Neural progenitor cell (in vitro differentiated cells): ENCODE measurements at regions not wholly inside any gene's neighbourhood (a gene's known extent, or its start where the extent isn't known, plus 50 kb on each side); places are given as distances from the start of the nearest gene placed in this dataset.
A peak's percentile ranks its signal among the peaks of the same experiment; 100 is the strongest.
"Not testable (repeated sequence)": the region's sequence is repeated elsewhere in the genome, so short reads cannot be mapped to it uniquely, and the experiment has no call there.

Experiments
- DNase-seq: peaks from one replicate; pipeline ENCODE4 v3.0.0-alpha.2; 2016; ENCODE audit warnings: low spot score
- H2AFZ ChIP-seq: fragments of 200-600 bp; sonication (generic); replicated peaks from 2 replicates; pipeline ENCODE4 v1.6.1; 2016; ENCODE audit warnings: antibody characterized with exemption
- H3F3A ChIP-seq: fragments of 200-600 bp; sonication (generic); 2 replicates; pipeline ENCODE4 v1.6.1; 2016; ENCODE audit warnings: antibody characterized with exemption, low read depth
- H3K27ac ChIP-seq: fragments of 200-600 bp; sonication (generic); 2 replicates; pipeline ENCODE4 v1.5.1; 2016; ENCODE audit warnings: mild to moderate bottlenecking
- H3K27me3 ChIP-seq: fragments of 200-600 bp; sonication (generic); 2 replicates; pipeline ENCODE4 v1.6.1; 2016; ENCODE audit warnings: mild to moderate bottlenecking, moderate library complexity
- H3K36me3 ChIP-seq: fragments of 200-600 bp; sonication (generic); 2 replicates; pipeline ENCODE4 v1.5.1; 2016
- H3K4me1 ChIP-seq: fragments of 200-600 bp; sonication (generic); 2 replicates; pipeline ENCODE4 v1.6.1; 2016; ENCODE audit warnings: mixed run types
- H3K4me2 ChIP-seq: fragments of 200-600 bp; sonication (generic); 2 replicates; pipeline ENCODE4 v1.6.1; 2016
- H3K4me3 ChIP-seq: fragments of 200-600 bp; sonication (generic); 2 replicates; pipeline ENCODE4 v1.5.1; 2016
- H3K79me2 ChIP-seq: fragments of 200-600 bp; sonication (generic); 2 replicates; pipeline ENCODE4 v1.6.1; 2016; ENCODE audit warnings: low read depth
- H3K9ac ChIP-seq: fragments of 200-600 bp; sonication (generic); 2 replicates; pipeline ENCODE4 v1.6.1; 2016
- H3K9me3 ChIP-seq: fragments of 200-600 bp; sonication (generic); 2 replicates; pipeline ENCODE4 v1.5.1; 2016; ENCODE audit warnings: low read depth
- H4K20me1 ChIP-seq: fragments of 200-600 bp; sonication (generic); 2 replicates; pipeline ENCODE4 v1.6.1; 2016; ENCODE audit warnings: low read depth
- H3K27ac Mint-ChIP-seq: 3 replicates; pipeline ENCODE4 v1.8.0; 2021; ENCODE audit warnings: mixed read lengths
- H3K27me3 Mint-ChIP-seq: 2 replicates; pipeline ENCODE4 v1.8.0; 2022; ENCODE audit warnings: low read depth, mild to moderate bottlenecking, inconsistent platforms, moderate library complexity, mixed read lengths; ENCODE audit not compliant: insufficient read depth
- H3K36me3 Mint-ChIP-seq: 3 replicates; pipeline ENCODE4 v1.8.0; 2021; ENCODE audit warnings: mixed read lengths
- H3K4me1 Mint-ChIP-seq: 3 replicates; pipeline ENCODE4 v1.8.0; 2021; ENCODE audit warnings: mixed read lengths
- H3K4me3 Mint-ChIP-seq: 3 replicates; pipeline ENCODE4 v1.8.0; 2021; ENCODE audit warnings: mild to moderate bottlenecking, moderate library complexity, mixed read lengths
- H3K9me3 Mint-ChIP-seq: 3 replicates; pipeline ENCODE4 v1.8.0; 2020; ENCODE audit warnings: mixed read lengths
- EZH2 ChIP-seq: fragments of 200-600 bp; sonication (generic); IDR thresholded peaks from 2 replicates; pipeline ENCODE4 v1.6.1; 2017; ENCODE audit warnings: antibody characterized with exemption, mild to moderate bottlenecking, moderate library complexity
- EZH2phosphoT487 ChIP-seq: fragments of 200-600 bp; sonication (generic); IDR thresholded peaks from 2 replicates; pipeline ENCODE4 v1.6.1; 2017; ENCODE audit warnings: antibody characterized with exemption
- TF ChIP-seq, protein P1 (sequence below): fragments of 200-600 bp; sonication (generic); IDR thresholded peaks from 2 replicates; pipeline ENCODE4 v1.5.1; 2017; ENCODE audit warnings: antibody characterized with exemption, mild to moderate bottlenecking

DNA sequence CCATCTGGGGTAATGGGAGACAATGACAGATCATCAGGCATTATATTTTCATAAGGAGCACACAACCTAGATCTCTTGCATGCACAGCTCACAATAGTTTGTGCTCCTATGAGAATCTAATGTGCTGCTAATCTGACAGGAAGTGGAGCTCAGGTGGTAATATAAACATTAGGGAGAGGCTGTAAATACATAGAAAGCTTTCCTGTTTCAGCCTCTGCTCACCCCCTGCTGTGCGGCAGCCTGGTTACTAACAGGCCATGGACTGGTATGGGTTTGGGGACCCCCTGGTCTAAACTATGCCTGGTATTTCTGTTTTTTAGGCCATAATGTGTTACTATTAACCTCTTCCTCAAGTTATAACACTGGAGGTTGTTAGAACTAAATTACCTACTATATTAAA lies 1373.7 kb downstream of the LRFN5 start:
- no peaks in the 10 kb centered on the region for H3K4me1 ChIP-seq
- no peak overlapping the region for H3K9ac ChIP-seq
- Mint-ChIP-seq H3K36me3 (no peaks in the 10 kb centered on the region), H3K4me3 (no peak overlapping the region), H3K4me1 (no peaks in the 10 kb centered on the region), H3K27ac (no peak overlapping the region), H3K27me3 (no peaks in the 10 kb centered on the region), H3K9me3 (peaks cover 6% of the 10 kb centered on the region)
- H3F3A ChIP-seq = no peaks in the 10 kb centered on the region
- no peaks in the 10 kb centered on the region for H3K36me3 ChIP-seq
- H3K27ac ChIP-seq = no peak overlapping the region
- H3K4me3 ChIP-seq = no peak overlapping the region
- H3K4me2 ChIP-seq = no peak overlapping the region
- H3K79me2 ChIP-seq = no peaks in the 10 kb centered on the region
- H2AFZ ChIP-seq = no peak overlapping the region
- no peak for TF ChIP-seq EZH2
- no peak for TF ChIP-seq EZH2phosphoT487
- TF ChIP-seq, protein P1, sequence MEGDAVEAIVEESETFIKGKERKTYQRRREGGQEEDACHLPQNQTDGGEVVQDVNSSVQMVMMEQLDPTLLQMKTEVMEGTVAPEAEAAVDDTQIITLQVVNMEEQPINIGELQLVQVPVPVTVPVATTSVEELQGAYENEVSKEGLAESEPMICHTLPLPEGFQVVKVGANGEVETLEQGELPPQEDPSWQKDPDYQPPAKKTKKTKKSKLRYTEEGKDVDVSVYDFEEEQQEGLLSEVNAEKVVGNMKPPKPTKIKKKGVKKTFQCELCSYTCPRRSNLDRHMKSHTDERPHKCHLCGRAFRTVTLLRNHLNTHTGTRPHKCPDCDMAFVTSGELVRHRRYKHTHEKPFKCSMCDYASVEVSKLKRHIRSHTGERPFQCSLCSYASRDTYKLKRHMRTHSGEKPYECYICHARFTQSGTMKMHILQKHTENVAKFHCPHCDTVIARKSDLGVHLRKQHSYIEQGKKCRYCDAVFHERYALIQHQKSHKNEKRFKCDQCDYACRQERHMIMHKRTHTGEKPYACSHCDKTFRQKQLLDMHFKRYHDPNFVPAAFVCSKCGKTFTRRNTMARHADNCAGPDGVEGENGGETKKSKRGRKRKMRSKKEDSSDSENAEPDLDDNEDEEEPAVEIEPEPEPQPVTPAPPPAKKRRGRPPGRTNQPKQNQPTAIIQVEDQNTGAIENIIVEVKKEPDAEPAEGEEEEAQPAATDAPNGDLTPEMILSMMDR = no peak
- DNase-seq = no peak
- H4K20me1 ChIP-seq = no peaks in the 10 kb centered on the region
- no peaks in the 10 kb centered on the region for H3K27me3 ChIP-seq
- H3K9me3 ChIP-seq = no peaks in the 10 kb centered on the region

DNA sequence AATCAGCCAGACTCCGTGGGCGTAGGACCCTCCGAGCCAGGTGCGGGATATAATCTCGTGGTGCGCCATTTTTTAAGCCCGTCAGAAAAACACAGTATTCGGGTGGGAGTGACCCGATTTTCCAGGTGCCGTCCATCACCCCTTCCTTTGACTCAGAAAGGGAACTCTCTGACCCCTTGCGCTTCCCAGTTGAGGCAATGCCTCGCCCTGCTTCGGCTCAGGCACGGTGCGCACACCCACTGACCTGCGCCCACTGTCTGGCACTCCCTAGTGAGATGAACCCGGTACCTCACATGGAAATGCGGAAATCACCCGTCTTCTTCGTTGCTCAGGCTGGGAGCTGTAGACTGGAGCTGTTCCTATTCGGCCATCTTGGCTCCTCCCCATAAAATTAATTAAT lies 1366.5 kb downstream of the LRFN5 start:
- not testable (repeated sequence) for H3K9me3 Mint-ChIP-seq, H3K4me3 Mint-ChIP-seq

DNA sequence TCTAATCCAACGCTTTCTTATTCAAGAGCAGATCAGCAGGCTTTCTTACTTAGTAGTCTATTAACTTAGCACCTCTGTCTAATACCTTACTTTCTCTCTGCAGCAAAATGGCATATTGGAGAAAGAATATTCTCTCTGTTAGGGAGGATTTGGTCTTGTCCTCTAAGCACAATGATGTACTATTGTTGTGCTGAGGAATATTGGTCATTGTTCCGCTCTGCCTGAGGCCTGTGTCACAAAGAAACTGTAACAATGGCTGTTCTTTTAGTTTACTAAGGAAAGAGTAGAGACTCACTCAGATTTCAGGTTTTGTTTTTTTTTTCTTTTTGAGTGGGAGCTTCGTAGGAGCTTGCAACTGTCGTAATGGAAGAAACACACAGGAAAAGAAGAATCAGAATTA lies 1358.8 kb downstream of the LRFN5 start:
- Histone ChIP-seq H3K4me2 (peak overlapping the region; percentile 38), H4K20me1 (no peaks in the 10 kb centered on the region), H3K9ac (no peak overlapping the region), H3K27ac (no peak overlapping the region), H3K27me3 (no peaks in the 10 kb centered on the region), H3K79me2 (no peaks in the 10 kb centered on the region), H3K9me3 (no peaks in the 10 kb centered on the region), H3K36me3 (no peaks in the 10 kb centered on the region), H3K4me3 (no peak overlapping the region), H3K4me1 (peaks cover 9% of the 10 kb centered on the region), H2AFZ (no peak overlapping the region), H3F3A (no peaks in the 10 kb centered on the region)
- no peaks in the 10 kb centered on the region for H3K27me3 Mint-ChIP-seq
- H3K4me1 Mint-ChIP-seq = no peaks in the 10 kb centered on the region
- no peak overlapping the region for H3K4me3 Mint-ChIP-seq
- DNase-seq = peak; percentile 46
- no peaks in the 10 kb centered on the region for H3K36me3 Mint-ChIP-seq
- no peak overlapping the region for H3K27ac Mint-ChIP-seq
- no peaks in the 10 kb centered on the region for H3K9me3 Mint-ChIP-seq
- TF ChIP-seq EZH2 (no peak), EZH2phosphoT487 (no peak)
- TF ChIP-seq, protein P1 = no peak

More for the DNA sequence above, 1366.5 kb downstream of the LRFN5 start:
- H3K36me3 Mint-ChIP-seq, H3K4me3 ChIP-seq, H4K20me1 ChIP-seq, H3K4me2 ChIP-seq, H3K79me2 ChIP-seq, H3K27ac Mint-ChIP-seq, DNase-seq, H3K4me1 ChIP-seq, H3K27ac ChIP-seq, H2AFZ ChIP-seq, H3K27me3 Mint-ChIP-seq, H3K9ac ChIP-seq, H3K4me1 Mint-ChIP-seq, H3F3A ChIP-seq, H3K27me3 ChIP-seq, H3K9me3 ChIP-seq, H3K36me3 ChIP-seq: not testable (repeated sequence)

DNA sequence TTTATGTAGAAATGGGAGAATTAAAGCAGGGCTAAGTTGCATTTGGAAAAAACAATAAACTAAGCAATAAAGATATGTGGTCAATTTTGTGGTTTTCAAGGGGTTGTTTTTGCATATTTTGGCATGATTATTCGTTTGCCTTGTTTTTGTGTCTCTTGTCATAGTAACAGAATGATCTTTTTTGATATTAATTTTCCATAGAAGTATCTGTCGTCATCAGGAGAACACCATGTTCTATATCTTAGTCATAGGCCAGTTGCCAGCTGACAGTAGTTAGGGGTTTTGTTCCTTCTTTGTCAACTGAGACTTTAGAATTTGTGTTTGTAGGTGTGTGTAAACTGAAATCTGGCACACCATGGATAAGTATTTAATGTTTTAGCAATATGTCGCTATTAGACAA lies 1354.8 kb downstream of the LRFN5 start:
- no peaks in the 10 kb centered on the region for H3K79me2 ChIP-seq
- H3K36me3 Mint-ChIP-seq = no peaks in the 10 kb centered on the region
- H3K27me3 Mint-ChIP-seq = no peaks in the 10 kb centered on the region

More for the DNA sequence above, 1354.8 kb downstream of the LRFN5 start:
- Histone ChIP-seq H2AFZ (no peak overlapping the region), H3K4me2 (no peak overlapping the region), H3K36me3 (no peaks in the 10 kb centered on the region), H3F3A (no peaks in the 10 kb centered on the region), H3K9me3 (no peaks in the 10 kb centered on the region), H3K9ac (no peak overlapping the region), H3K4me1 (peaks cover 9% of the 10 kb centered on the region), H3K4me3 (no peak overlapping the region), H3K27ac (no peak overlapping the region), H3K27me3 (no peaks in the 10 kb centered on the region), H4K20me1 (no peaks in the 10 kb centered on the region)
- H3K4me1 Mint-ChIP-seq = no peaks in the 10 kb centered on the region
- no peaks in the 10 kb centered on the region for H3K9me3 Mint-ChIP-seq
- DNase-seq = no peak
- no peak for TF ChIP-seq EZH2phosphoT487
- TF ChIP-seq, protein P1 = no peak
- no peak for TF ChIP-seq EZH2
- no peak overlapping the region for H3K27ac Mint-ChIP-seq
- H3K4me3 Mint-ChIP-seq = no peak overlapping the region
